GM19035 (cell line): ENCODE measurements at regions not wholly inside any gene's neighbourhood (a gene's known extent, or its start where the extent isn't known, plus 50 kb on each side); places are given as distances from the start of the nearest gene placed in this dataset.
"Not testable (repeated sequence)": the region's sequence is repeated elsewhere in the genome, so short reads cannot be mapped to it uniquely, and the experiment has no call there.

Experiments used
- ATAC-seq: cut with Tn5 transposase; IDR thresholded peaks from one replicate; pipeline ENCODE4 v1.9.1; 2021; ENCODE audit not compliant: unreplicated experiment

- no peak for ATAC-seq
Observed at GRCh38 chr10:36766415-36766810, 359.0 kb upstream of the ANKRD30A start.

- no peak for ATAC-seq
Observed at GRCh38 chr10:36765782-36766414, 359.5 kb upstream of the ANKRD30A start.

- no peak for ATAC-seq
Observed at GRCh38 chr10:36764823-36765222, 360.6 kb upstream of the ANKRD30A start.

- no peak for ATAC-seq
Observed at GRCh38 chr10:36761121-36761520, 364.3 kb upstream of the ANKRD30A start.

GRCh38 chr10:36759141-36759805, 366.1 kb upstream of the ANKRD30A start:
- no peak for ATAC-seq

GRCh38 chr10:36748128-36748871, 377.1 kb upstream of the ANKRD30A start:
- ATAC-seq: no peak

- ATAC-seq: no peak
Observed at GRCh38 chr10:36739884-36740445, 385.4 kb upstream of the ANKRD30A start.

GRCh38 chr10:36738738-36739431, 386.5 kb upstream of the ANKRD30A start:
- ATAC-seq: no peak

GRCh38 chr10:36736311-36736710, 389.1 kb upstream of the ANKRD30A start:
- no peak for ATAC-seq

GRCh38 chr10:36734590-36734989, 390.8 kb upstream of the ANKRD30A start:
- not testable (repeated sequence) for ATAC-seq

GRCh38 chr10:36730316-36730715, 395.1 kb upstream of the ANKRD30A start:
- ATAC-seq: no peak

- no peak for ATAC-seq
Observed at GRCh38 chr10:36728626-36729025, 396.8 kb upstream of the ANKRD30A start.

GRCh38 chr10:36725581-36726520, 399.5 kb upstream of the ANKRD30A start:
- ATAC-seq: no peak

- no peak for ATAC-seq
Observed at GRCh38 chr10:36722777-36723176, 402.6 kb upstream of the ANKRD30A start.

GRCh38 chr10:36721871-36722270, 403.5 kb upstream of the ANKRD30A start:
- ATAC-seq: no peak

GRCh38 chr10:36720895-36721294, 404.5 kb upstream of the ANKRD30A start:
- ATAC-seq: no peak

- no peak for ATAC-seq
Observed at GRCh38 chr10:36717118-36717517, 408.3 kb upstream of the ANKRD30A start.

- no peak for ATAC-seq
Observed at GRCh38 chr10:36716291-36716690, 409.1 kb upstream of the ANKRD30A start.

- no peak for ATAC-seq
Observed at GRCh38 chr10:36712695-36713094, 412.7 kb upstream of the ANKRD30A start.

GRCh38 chr10:36711361-36711760, 414.0 kb upstream of the ANKRD30A start:
- no peak for ATAC-seq
